NOMO-1 treated with dmso at 0.1 percent for 144 hours (cell line): ENCODE measurements at regions not wholly inside any gene's neighbourhood (a gene's known extent, or its start where the extent isn't known, plus 50 kb on each side); places are given as distances from the start of the nearest gene placed in this dataset.
A peak's percentile ranks its signal among the peaks of the same experiment; 100 is the strongest.
"Not testable (repeated sequence)": the region's sequence is repeated elsewhere in the genome, so short reads cannot be mapped to it uniquely, and the experiment has no call there.

ENCODE experiments used
- DNase-seq: peaks from one replicate; lab custom pipeline; 2025; ENCODE audit not compliant: unreplicated experiment; lab: John Stamatoyannopoulos, UW

GRCh38 chr6:90916968-90917367 is 330.1 kb upstream of the MAP3K7 start:
- DNase-seq = no peak

GRCh38 chr6:90915224-90915915 is 328.5 kb upstream of the MAP3K7 start:
- no peak for DNase-seq

- DNase-seq = no peak
These were observed 327.4 kb upstream of the MAP3K7 start for GRCh38 chr6:90914312-90914711.

- DNase-seq = no peak
These were observed 326.5 kb upstream of the MAP3K7 start for GRCh38 chr6:90913266-90913960.

GRCh38 chr6:90911642-90912041 is 324.8 kb upstream of the MAP3K7 start:
- DNase-seq = no peak

GRCh38 chr6:90910893-90911292 is 324.0 kb upstream of the MAP3K7 start:
- DNase-seq = no peak

GRCh38 chr6:90907931-90908655 is 321.2 kb upstream of the MAP3K7 start:
- DNase-seq = no peak

- DNase-seq = no peak
These were observed 318.5 kb upstream of the MAP3K7 start for GRCh38 chr6:90905351-90905750.

- DNase-seq = no peak
These were observed 313.2 kb upstream of the MAP3K7 start for GRCh38 chr6:90900034-90900433.

- no peak for DNase-seq
These were observed 311.9 kb upstream of the MAP3K7 start for GRCh38 chr6:90898763-90899162.

GRCh38 chr6:90896075-90896547 is 309.2 kb upstream of the MAP3K7 start:
- DNase-seq = no peak

- peak; percentile 14 for DNase-seq
These were observed 308.6 kb upstream of the MAP3K7 start for GRCh38 chr6:90895299-90896074.

- DNase-seq = no peak
These were observed 307.6 kb upstream of the MAP3K7 start for GRCh38 chr6:90894285-90895130.

- peak; percentile 45 for DNase-seq
These were observed 306.5 kb upstream of the MAP3K7 start for GRCh38 chr6:90893400-90893799.

GRCh38 chr6:90892271-90892670 is 305.4 kb upstream of the MAP3K7 start:
- no peak for DNase-seq

GRCh38 chr6:90891355-90891754 is 304.5 kb upstream of the MAP3K7 start:
- DNase-seq = no peak

GRCh38 chr6:90890683-90891330 is 303.9 kb upstream of the MAP3K7 start:
- DNase-seq = no peak

- DNase-seq = no peak
These were observed 300.9 kb upstream of the MAP3K7 start for GRCh38 chr6:90887764-90888163.

- DNase-seq = no peak
These were observed 298.8 kb upstream of the MAP3K7 start for GRCh38 chr6:90885611-90886056.

- DNase-seq = not testable (repeated sequence)
These were observed 298.3 kb upstream of the MAP3K7 start for GRCh38 chr6:90885137-90885536.
